ENCODE measurements at regions not wholly inside any gene's neighbourhood (a gene's known extent, or its start where the extent isn't known, plus 50 kb on each side); places are given as distances from the start of the nearest gene placed in this dataset.

- H3K4me3 ChIP-seq, result no peak overlapping the region
Measured at GRCh38 chr15:62447742-62448141, 282.7 kb upstream of the C2CD4B start.

GRCh38 chr15:62449638-62450037, 284.6 kb upstream of the C2CD4B start:
- Histone ChIP-seq H3K27me3 (ENCODE audit: low read depth) (no peaks in the 10 kb centered on the region), H3K27ac (replicated peaks) (no peak overlapping the region), H3K36me3 (no peaks in the 10 kb centered on the region), H3K4me3 (no peak overlapping the region), H3K4me1 (peaks cover 64% of the 10 kb centered on the region), H3K9me3 (replicated peaks) (no peaks in the 10 kb centered on the region)
- no peak for TF ChIP-seq CTCF (IDR thresholded peaks at IDR 0.05; ENCODE audit: borderline replicate concordance)
- intact Hi-C loops (cut with micrococcal nuclease), result no loop called here
- DNase-seq, result no peak

More at GRCh38 chr15:62447742-62448141, 282.7 kb upstream of the C2CD4B start:
- H3K27me3 ChIP-seq (ENCODE audit: low read depth), result no peaks in the 10 kb centered on the region
- DNase-seq, result peak; percentile 42
- H3K36me3 ChIP-seq, result no peaks in the 10 kb centered on the region
- no peaks in the 10 kb centered on the region for H3K9me3 ChIP-seq (replicated peaks)
- intact Hi-C loops (cut with micrococcal nuclease), result no loop called here
- H3K27ac ChIP-seq (replicated peaks), result peak overlapping the region; percentile 52
- TF ChIP-seq CTCF (IDR thresholded peaks at IDR 0.05; ENCODE audit: borderline replicate concordance), result no peak
- peaks cover 60% of the 10 kb centered on the region for H3K4me1 ChIP-seq

- intact Hi-C loops (cut with micrococcal nuclease), result no loop called here
- H3K4me1 ChIP-seq, result peaks cover 64% of the 10 kb centered on the region
- no peak for TF ChIP-seq CTCF (IDR thresholded peaks at IDR 0.05; ENCODE audit: borderline replicate concordance)
- H3K27me3 ChIP-seq (ENCODE audit: low read depth), result no peaks in the 10 kb centered on the region
- no peaks in the 10 kb centered on the region for H3K9me3 ChIP-seq (replicated peaks)
- H3K36me3 ChIP-seq, result no peaks in the 10 kb centered on the region
- no peak overlapping the region for H3K4me3 ChIP-seq
- no peak overlapping the region for H3K27ac ChIP-seq (replicated peaks)
- no peak for DNase-seq
Measured at GRCh38 chr15:62450061-62450460, 285.0 kb upstream of the C2CD4B start.

- Histone ChIP-seq H3K36me3 (no peaks in the 10 kb centered on the region), H3K27me3 (ENCODE audit: low read depth) (no peaks in the 10 kb centered on the region), H3K4me3 (no peak overlapping the region), H3K4me1 (peaks cover 78% of the 10 kb centered on the region), H3K27ac (replicated peaks) (no peak overlapping the region), H3K9me3 (replicated peaks) (no peaks in the 10 kb centered on the region)
- intact Hi-C loops (cut with micrococcal nuclease), result no loop called here
- no peak for TF ChIP-seq CTCF (IDR thresholded peaks at IDR 0.05; ENCODE audit: borderline replicate concordance)
- no peak for DNase-seq
Measured at GRCh38 chr15:62452026-62452425, 286.9 kb upstream of the C2CD4B start.

GRCh38 chr15:62452667-62453066, 287.6 kb upstream of the C2CD4B start:
- no peak overlapping the region for H3K4me3 ChIP-seq
- no peak overlapping the region for H3K27ac ChIP-seq (replicated peaks)
- H3K27me3 ChIP-seq (ENCODE audit: low read depth), result no peaks in the 10 kb centered on the region
- TF ChIP-seq CTCF (IDR thresholded peaks at IDR 0.05; ENCODE audit: borderline replicate concordance), result no peak
- DNase-seq, result no peak
- no peaks in the 10 kb centered on the region for H3K36me3 ChIP-seq
- H3K9me3 ChIP-seq (replicated peaks), result no peaks in the 10 kb centered on the region
- intact Hi-C loops (cut with micrococcal nuclease), result no loop called here
- H3K4me1 ChIP-seq, result peaks cover 78% of the 10 kb centered on the region

- Histone ChIP-seq H3K4me3 (no peak overlapping the region), H3K36me3 (no peaks in the 10 kb centered on the region), H3K9me3 (replicated peaks) (no peaks in the 10 kb centered on the region), H3K4me1 (peaks cover 78% of the 10 kb centered on the region), H3K27me3 (ENCODE audit: low read depth) (no peaks in the 10 kb centered on the region), H3K27ac (replicated peaks) (peak overlapping the region; percentile 87)
- no peak for DNase-seq
- TF ChIP-seq CTCF (IDR thresholded peaks at IDR 0.05; ENCODE audit: borderline replicate concordance), result no peak
- intact Hi-C loops (cut with micrococcal nuclease), result no loop called here
Measured at GRCh38 chr15:62453375-62453774, 288.3 kb upstream of the C2CD4B start.
